ENCODE measurements at regions not wholly inside any gene's neighbourhood (a gene's known extent, or its start where the extent isn't known, plus 50 kb on each side); places are given as distances from the start of the nearest gene placed in this dataset.

GRCh38 chr11:97962758-97963157, 1058.0 kb upstream of the CNTN5 start:
- no peak for TF ChIP-seq CTCF (IDR thresholded peaks at IDR 0.05)
- H3K36me3 ChIP-seq (replicated peaks in 1 of 2; ENCODE audit: control insufficient read depth in 1 of 2, insufficient read depth in 2 of 2, low read length in 2 of 2), result no peaks in the 10 kb centered on the region
- no peaks in the 10 kb centered on the region for H3K4me1 Mint-ChIP-seq
- no peaks in the 10 kb centered on the region for H3K27me3 Mint-ChIP-seq (ENCODE audit: low read depth in 3 of 3)
- no peaks in the 10 kb centered on the region for H3K36me3 Mint-ChIP-seq
- H3K4me2 ChIP-seq (replicated peaks; ENCODE audit: extremely low read depth, low read length, poor library complexity, severe bottlenecking), result no peak overlapping the region
- intact Hi-C loops (cut with micrococcal nuclease), result no loop called here
- H3K27me3 ChIP-seq (ENCODE audit: control insufficient read depth in 2 of 2, insufficient read depth in 2 of 2, low read length in 2 of 2), result no peaks in the 10 kb centered on the region
- no peak overlapping the region for H3K27ac ChIP-seq (ENCODE audit: low read depth in 1 of 2, low read length in 2 of 2)
- no peaks in the 10 kb centered on the region for H3K79me2 ChIP-seq (ENCODE audit: insufficient read depth, low read length)
- 100% methylated on average over 1 of the region's 1 CpG for WGBS (ENCODE audit: insufficient coverage)
- H3K4me3 Mint-ChIP-seq, result no peak overlapping the region
- peaks cover 2 to 9% (median 3%) of the 10 kb centered on the region in 7 donors for H3K9me3 Mint-ChIP-seq
- no peak overlapping the region for H3K9ac ChIP-seq (ENCODE audit: insufficient read depth, low read length, poor library complexity, severe bottlenecking)
- H3K4me1 ChIP-seq (ENCODE audit: control insufficient read depth in 1 of 2, insufficient read depth in 2 of 2, low read length in 2 of 2), result no peaks in the 10 kb centered on the region
- H2AFZ ChIP-seq (ENCODE audit: insufficient read depth, low read depth, low read length, poor library complexity, severe bottlenecking), result no peak overlapping the region
- no peak for DNase-seq
- H3K9me3 ChIP-seq (replicated peaks in 1 of 2; ENCODE audit: control insufficient read depth in 1 of 2, insufficient read depth in 1 of 2, low read length in 2 of 2), result peaks cover 3 to 7% of the 10 kb centered on the region in 2 donors
- H3K4me3 ChIP-seq (replicated peaks in 1 of 3; ENCODE audit: low read depth in 2 of 3, low read length in 3 of 3), result no peak overlapping the region
- H3K27ac Mint-ChIP-seq, result no peak overlapping the region
- H4K20me1 ChIP-seq (ENCODE audit: insufficient read depth, low read length), result no peaks in the 10 kb centered on the region

GRCh38 chr11:97963528-97964331, 1057.0 kb upstream of the CNTN5 start:
- no peak overlapping the region for H3K4me2 ChIP-seq (replicated peaks; ENCODE audit: extremely low read depth, low read length, poor library complexity, severe bottlenecking)
- H3K9ac ChIP-seq (ENCODE audit: insufficient read depth, low read length, poor library complexity, severe bottlenecking), result no peak overlapping the region
- peaks cover 6 to 12% of the 10 kb centered on the region in 2 donors for H3K9me3 ChIP-seq (replicated peaks in 1 of 2; ENCODE audit: control insufficient read depth in 1 of 2, insufficient read depth in 1 of 2, low read length in 2 of 2)
- H3K27me3 ChIP-seq (ENCODE audit: control insufficient read depth in 2 of 2, insufficient read depth in 2 of 2, low read length in 2 of 2), result no peaks in the 10 kb centered on the region
- Mint-ChIP-seq H3K4me3 (no peak overlapping the region), H3K4me1 (no peaks in the 10 kb centered on the region), H3K27ac (no peak overlapping the region), H3K9me3 (peaks cover 2 to 11% (median 6%) of the 10 kb centered on the region in 7 donors), H3K36me3 (no peaks in the 10 kb centered on the region), H3K27me3 (ENCODE audit: low read depth in 3 of 3) (no peaks in the 10 kb centered on the region)
- no peaks in the 10 kb centered on the region for H3K36me3 ChIP-seq (replicated peaks in 1 of 2; ENCODE audit: control insufficient read depth in 1 of 2, insufficient read depth in 2 of 2, low read length in 2 of 2)
- H4K20me1 ChIP-seq (ENCODE audit: insufficient read depth, low read length), result no peaks in the 10 kb centered on the region
- DNase-seq, result no peak
- 82% methylated on average over 5 of the region's 8 CpGs for WGBS (ENCODE audit: insufficient coverage)
- H3K4me1 ChIP-seq (ENCODE audit: control insufficient read depth in 1 of 2, insufficient read depth in 2 of 2, low read length in 2 of 2), result no peaks in the 10 kb centered on the region
- H3K4me3 ChIP-seq (replicated peaks in 1 of 3; ENCODE audit: low read depth in 2 of 3, low read length in 3 of 3), result no peak overlapping the region
- H2AFZ ChIP-seq (ENCODE audit: insufficient read depth, low read depth, low read length, poor library complexity, severe bottlenecking), result no peak overlapping the region
- no peak overlapping the region for H3K27ac ChIP-seq (ENCODE audit: low read depth in 1 of 2, low read length in 2 of 2)
- no peaks in the 10 kb centered on the region for H3K79me2 ChIP-seq (ENCODE audit: insufficient read depth, low read length)
- no peak for TF ChIP-seq CTCF (IDR thresholded peaks at IDR 0.05)
- intact Hi-C loops (cut with micrococcal nuclease), result no loop called here

Data from CD14-positive monocyte (primary cell).